GM12892 (cell line): ENCODE measurements at regions not wholly inside any gene's neighbourhood (a gene's known extent, or its start where the extent isn't known, plus 50 kb on each side); places are given as distances from the start of the nearest gene placed in this dataset.

Source experiments
- POLR2A ChIP-seq: IDR thresholded peaks from 2 replicates; pipeline ENCODE4 v1.6.1; 2011; ENCODE audit warnings: low read depth, low read length, control low read depth
- TAF1 ChIP-seq: IDR thresholded peaks from 2 replicates; pipeline ENCODE4 v1.6.1; 2011; ENCODE audit warnings: low read depth, mild to moderate bottlenecking, control low read depth, low read length, borderline replicate concordance

DNA sequence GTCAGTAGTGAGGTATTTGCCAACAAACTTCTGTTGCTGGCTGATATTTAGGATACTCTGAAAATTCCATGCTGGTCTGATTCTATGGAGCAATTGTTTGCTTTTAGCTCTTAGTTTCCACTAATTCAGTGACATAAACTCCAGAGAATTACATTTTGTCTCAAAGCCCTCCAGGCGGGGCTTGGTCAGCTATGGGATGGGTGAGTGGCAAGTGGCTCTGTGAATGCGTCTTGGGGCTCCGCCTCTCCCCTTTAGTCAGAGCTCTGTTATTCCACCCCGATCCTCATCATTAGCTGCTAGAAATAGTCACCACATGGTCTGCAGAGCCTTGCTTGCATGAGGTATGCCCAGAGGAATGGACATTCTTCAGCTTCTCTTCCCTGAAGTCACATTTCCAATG is 540.6 kb downstream of the QKI start:
- no peak for TF ChIP-seq POLR2A
- no peak for TF ChIP-seq TAF1
